Activated naive CD8-positive, alpha-beta T cell treated with anti-CD3 and anti-CD28 coated beads, Interleukin-2, amount 50 U/mL, for 24 hours (primary cell): ENCODE measurements at regions not wholly inside any gene's neighbourhood (a gene's known extent, or its start where the extent isn't known, plus 50 kb on each side); places are given as distances from the start of the nearest gene placed in this dataset.

ENCODE experiments used
- ATAC-seq: fragments of 150-1000 bp; cut with Tn5 transposase; one replicate; pipeline ENCODE4 v1.10.0; 2021
- DNase-seq: peaks from one replicate; pipeline ENCODE4 v3.0.0; 2021
- H3K27ac Mint-ChIP-seq: one replicate; pipeline ENCODE4 v1.8.0; 2021; ENCODE audit warnings: mild to moderate bottlenecking, mixed read lengths
- H3K27me3 Mint-ChIP-seq: one replicate; pipeline ENCODE4 v1.8.0; 2021; ENCODE audit warnings: mixed read lengths
- H3K36me3 Mint-ChIP-seq: one replicate; pipeline ENCODE4 v1.8.0; 2021; ENCODE audit warnings: low read depth, mixed read lengths
- H3K4me1 Mint-ChIP-seq: one replicate; pipeline ENCODE4 v1.8.0; 2021; ENCODE audit warnings: mixed read lengths
- H3K4me3 Mint-ChIP-seq: one replicate; pipeline ENCODE4 v1.8.0; 2021; ENCODE audit warnings: mild to moderate bottlenecking, moderate library complexity, mixed read lengths
- H3K9me3 Mint-ChIP-seq: one replicate; pipeline ENCODE4 v1.8.0; 2021; ENCODE audit warnings: mixed read lengths

GRCh38 chr13:24011266-24011665 lies 114.0 kb upstream of the C1QTNF9B start:
- Mint-ChIP-seq H3K9me3 (no peaks in the 10 kb centered on the region), H3K4me3 (no peak overlapping the region), H3K27ac (no peak overlapping the region), H3K27me3 (no peaks in the 10 kb centered on the region), H3K36me3 (no peaks in the 10 kb centered on the region), H3K4me1 (no peaks in the 10 kb centered on the region)
- ATAC-seq (no peak), DNase-seq (no peak)

GRCh38 chr13:24012648-24013047 lies 115.3 kb upstream of the C1QTNF9B start:
- no peak overlapping the region for H3K27ac Mint-ChIP-seq
- no peaks in the 10 kb centered on the region for H3K4me1 Mint-ChIP-seq
- no peaks in the 10 kb centered on the region for H3K27me3 Mint-ChIP-seq
- DNase-seq (no peak), ATAC-seq (no peak)
- H3K36me3 Mint-ChIP-seq, result no peaks in the 10 kb centered on the region
- no peak overlapping the region for H3K4me3 Mint-ChIP-seq
- no peaks in the 10 kb centered on the region for H3K9me3 Mint-ChIP-seq

- no peaks in the 10 kb centered on the region for H3K27me3 Mint-ChIP-seq
- DNase-seq (no peak), ATAC-seq (no peak)
- no peaks in the 10 kb centered on the region for H3K9me3 Mint-ChIP-seq
- no peaks in the 10 kb centered on the region for H3K4me1 Mint-ChIP-seq
- no peak overlapping the region for H3K4me3 Mint-ChIP-seq
- no peaks in the 10 kb centered on the region for H3K36me3 Mint-ChIP-seq
- H3K27ac Mint-ChIP-seq, result no peak overlapping the region
These were observed 115.9 kb upstream of the C1QTNF9B start for GRCh38 chr13:24013189-24013588.

- H3K36me3 Mint-ChIP-seq, result no peaks in the 10 kb centered on the region
- no peak for ATAC-seq
- no peak for DNase-seq
- H3K27me3 Mint-ChIP-seq, result no peaks in the 10 kb centered on the region
- H3K4me3 Mint-ChIP-seq, result no peak overlapping the region
- H3K27ac Mint-ChIP-seq, result no peak overlapping the region
- no peaks in the 10 kb centered on the region for H3K4me1 Mint-ChIP-seq
- H3K9me3 Mint-ChIP-seq, result no peaks in the 10 kb centered on the region
These were observed 118.7 kb upstream of the C1QTNF9B start for GRCh38 chr13:24016046-24016445.

- ATAC-seq, result no peak
- no peaks in the 10 kb centered on the region for H3K9me3 Mint-ChIP-seq
- no peaks in the 10 kb centered on the region for H3K36me3 Mint-ChIP-seq
- peaks cover 4% of the 10 kb centered on the region for H3K4me1 Mint-ChIP-seq
- H3K27ac Mint-ChIP-seq, result no peak overlapping the region
- H3K27me3 Mint-ChIP-seq, result no peaks in the 10 kb centered on the region
- H3K4me3 Mint-ChIP-seq, result no peak overlapping the region
- DNase-seq, result no peak
These were observed 125.3 kb upstream of the C1QTNF9B start for GRCh38 chr13:24022568-24022967.

GRCh38 chr13:24023073-24023472 lies 125.8 kb upstream of the C1QTNF9B start:
- ATAC-seq (no peak), DNase-seq (no peak)
- Mint-ChIP-seq H3K9me3 (no peaks in the 10 kb centered on the region), H3K4me1 (peaks cover 4% of the 10 kb centered on the region), H3K4me3 (no peak overlapping the region), H3K27me3 (no peaks in the 10 kb centered on the region), H3K27ac (no peak overlapping the region), H3K36me3 (no peaks in the 10 kb centered on the region)

- DNase-seq (no peak), ATAC-seq (no peak)
- H3K9me3 Mint-ChIP-seq, result no peaks in the 10 kb centered on the region
- H3K27me3 Mint-ChIP-seq, result peaks cover 5% of the 10 kb centered on the region
- no peak overlapping the region for H3K4me3 Mint-ChIP-seq
- H3K4me1 Mint-ChIP-seq, result peaks cover 2% of the 10 kb centered on the region
- H3K27ac Mint-ChIP-seq, result no peak overlapping the region
- peaks cover 2% of the 10 kb centered on the region for H3K36me3 Mint-ChIP-seq
These were observed 130.2 kb upstream of the C1QTNF9B start for GRCh38 chr13:24027494-24027893.

GRCh38 chr13:24032252-24032651 lies 128.3 kb upstream of the SPATA13 start:
- Mint-ChIP-seq H3K27ac (no peak overlapping the region), H3K27me3 (peaks cover 8% of the 10 kb centered on the region), H3K4me1 (no peaks in the 10 kb centered on the region), H3K36me3 (peaks cover 2% of the 10 kb centered on the region), H3K4me3 (no peak overlapping the region), H3K9me3 (no peaks in the 10 kb centered on the region)
- ATAC-seq (no peak), DNase-seq (no peak)

- H3K9me3 Mint-ChIP-seq, result no peaks in the 10 kb centered on the region
- no peak overlapping the region for H3K4me3 Mint-ChIP-seq
- ATAC-seq, result no peak
- peaks cover 2% of the 10 kb centered on the region for H3K36me3 Mint-ChIP-seq
- H3K27me3 Mint-ChIP-seq, result peaks cover 8% of the 10 kb centered on the region
- no peak for DNase-seq
- H3K27ac Mint-ChIP-seq, result no peak overlapping the region
- no peaks in the 10 kb centered on the region for H3K4me1 Mint-ChIP-seq
These were observed 127.8 kb upstream of the SPATA13 start for GRCh38 chr13:24032674-24033073.

GRCh38 chr13:24033527-24034302 lies 126.8 kb upstream of the SPATA13 start:
- no peak for DNase-seq
- Mint-ChIP-seq H3K4me1 (peaks cover 5% of the 10 kb centered on the region), H3K27ac (no peak overlapping the region)

GRCh38 chr13:24035411-24035810 lies 125.1 kb upstream of the SPATA13 start:
- ATAC-seq (no peak), DNase-seq (no peak)
- H3K27ac Mint-ChIP-seq, result no peak overlapping the region
- peaks cover 4% of the 10 kb centered on the region for H3K27me3 Mint-ChIP-seq
- H3K9me3 Mint-ChIP-seq, result no peaks in the 10 kb centered on the region
- peaks cover 5% of the 10 kb centered on the region for H3K4me1 Mint-ChIP-seq
- no peaks in the 10 kb centered on the region for H3K36me3 Mint-ChIP-seq
- H3K4me3 Mint-ChIP-seq, result no peak overlapping the region

More at GRCh38 chr13:24033527-24034302, 126.8 kb upstream of the SPATA13 start:
- Mint-ChIP-seq H3K4me3 (no peak overlapping the region), H3K9me3 (no peaks in the 10 kb centered on the region), H3K36me3 (peaks cover 2% of the 10 kb centered on the region), H3K27me3 (peaks cover 8% of the 10 kb centered on the region)
- ATAC-seq, result no peak

GRCh38 chr13:24036115-24036514 lies 124.4 kb upstream of the SPATA13 start:
- Mint-ChIP-seq H3K27me3 (peaks cover 4% of the 10 kb centered on the region), H3K36me3 (no peaks in the 10 kb centered on the region), H3K4me3 (no peak overlapping the region), H3K4me1 (peaks cover 5% of the 10 kb centered on the region), H3K9me3 (no peaks in the 10 kb centered on the region), H3K27ac (no peak overlapping the region)
- DNase-seq (no peak), ATAC-seq (no peak)

- Mint-ChIP-seq H3K36me3 (no peaks in the 10 kb centered on the region), H3K27ac (no peak overlapping the region), H3K27me3 (peaks cover 2% of the 10 kb centered on the region), H3K4me1 (peaks cover 6% of the 10 kb centered on the region), H3K9me3 (no peaks in the 10 kb centered on the region), H3K4me3 (no peak overlapping the region)
- DNase-seq (no peak), ATAC-seq (peak; percentile 40)
These were observed 122.1 kb upstream of the SPATA13 start for GRCh38 chr13:24038405-24038804.

- Mint-ChIP-seq H3K9me3 (no peaks in the 10 kb centered on the region), H3K4me1 (peaks cover 11% of the 10 kb centered on the region), H3K36me3 (no peaks in the 10 kb centered on the region), H3K27me3 (peaks cover 2% of the 10 kb centered on the region), H3K27ac (no peak overlapping the region), H3K4me3 (no peak overlapping the region)
- ATAC-seq (no peak), DNase-seq (no peak)
These were observed 121.6 kb upstream of the SPATA13 start for GRCh38 chr13:24038841-24039330.

- Mint-ChIP-seq H3K27ac (no peak overlapping the region), H3K9me3 (no peaks in the 10 kb centered on the region), H3K36me3 (no peaks in the 10 kb centered on the region), H3K4me3 (no peak overlapping the region), H3K27me3 (no peaks in the 10 kb centered on the region), H3K4me1 (peaks cover 11% of the 10 kb centered on the region)
- no peak for ATAC-seq
- DNase-seq, result no peak
These were observed 120.7 kb upstream of the SPATA13 start for GRCh38 chr13:24039621-24040475.
